IMR-90 (cell line): ENCODE measurements at regions not wholly inside any gene's neighbourhood (a gene's known extent, or its start where the extent isn't known, plus 50 kb on each side); places are given as distances from the start of the nearest gene placed in this dataset.

ENCODE experiments used
- ATAC-seq: fragments of 200-7000 bp; cut with Tn5 transposase; 2 replicates; pipeline ENCODE4 v1.9.1; 2020; ENCODE audit warnings: low read depth, mild to moderate bottlenecking, moderate library complexity
- BruUV-seq: library from RNA; stranded (reverse); fragments of 400-500 nt; replicated peaks from 2 replicates; lab custom pipeline; 2021; lab: Mats Ljungman, UMichigan
- CTCF ChIA-PET: fragments of 300-600 bp; formaldehyde crosslinking; extraction: SDS; loops from one replicate; lab custom pipeline; 2021; ENCODE audit warnings: antibody characterized with exemption; lab: Yijun Ruan, JAX
- POLR2A ChIA-PET: fragments of 300-600 bp; sonication (Branson Sonifier 250); formaldehyde crosslinking; loops from one replicate; lab custom pipeline; 2022; ENCODE audit warnings: antibody characterized with exemption; ENCODE audit not compliant: unreplicated experiment; lab: Charles Lee
- DNase-seq: peaks from one replicate; pipeline ENCODE4 v3.0.0; 2013
- H2AFZ ChIP-seq: replicated peaks from 2 replicates; pipeline ENCODE3; 2013; ENCODE audit warnings: low read length, mild to moderate bottlenecking; ENCODE audit not compliant: poor library complexity
- H2AK5ac ChIP-seq: 2 replicates; pipeline ENCODE4 v1.6.1; 2013; ENCODE audit warnings: low read depth, low read length, inconsistent platforms
- H2AK9ac ChIP-seq: replicated peaks from 2 replicates; pipeline ENCODE3; 2013; ENCODE audit warnings: mild to moderate bottlenecking, low read depth, low read length, moderate library complexity; ENCODE audit not compliant: poor library complexity
- H2BK120ac ChIP-seq: 2 replicates; pipeline ENCODE4 v1.6.1; 2013; ENCODE audit warnings: low read depth, low read length, inconsistent platforms
- H2BK15ac ChIP-seq: 3 replicates; pipeline ENCODE4 v1.6.1; 2013; ENCODE audit warnings: low read depth, low read length, inconsistent platforms
- H2BK20ac ChIP-seq: 2 replicates; pipeline ENCODE4 v1.6.1; 2013; ENCODE audit warnings: low read depth, mild to moderate bottlenecking, inconsistent platforms, low read length, moderate library complexity
- H2BK5ac ChIP-seq: 2 replicates; pipeline ENCODE4 v1.6.1; 2013; ENCODE audit warnings: mild to moderate bottlenecking, low read depth, low read length, inconsistent platforms; ENCODE audit not compliant: poor library complexity, severe bottlenecking
- H3K14ac ChIP-seq: replicated peaks from 2 replicates; pipeline ENCODE4 v1.6.1; 2013; ENCODE audit warnings: low read depth, low read length, inconsistent platforms
- H3K18ac ChIP-seq: 2 replicates; pipeline ENCODE4 v1.6.1; 2013; ENCODE audit warnings: low read depth, low read length, control low read depth
- H3K23ac ChIP-seq: 2 replicates; pipeline ENCODE4 v1.6.1; 2013; ENCODE audit warnings: low read depth, low read length, inconsistent platforms
- H3K27ac ChIP-seq: 2 replicates; pipeline ENCODE4 v1.5.1; 2013; ENCODE audit warnings: mild to moderate bottlenecking, control low read depth, low read length; ENCODE audit not compliant: insufficient read depth
- H3K27me3 ChIP-seq: 2 replicates; pipeline ENCODE4 v1.6.1; 2013; ENCODE audit warnings: low read length; ENCODE audit not compliant: control insufficient read depth, insufficient read depth
- H3K36me3 ChIP-seq: 2 replicates; pipeline ENCODE4 v1.6.1; 2013; ENCODE audit warnings: low read length, mixed read lengths; ENCODE audit not compliant: control insufficient read depth, insufficient read depth
- H3K4ac ChIP-seq: 2 replicates; pipeline ENCODE4 v1.6.1; 2013; ENCODE audit warnings: low read depth, low read length, inconsistent platforms
- H3K4me1 ChIP-seq: 2 replicates; pipeline ENCODE4 v1.6.1; 2013; ENCODE audit warnings: low read length, mixed read lengths; ENCODE audit not compliant: control insufficient read depth, insufficient read depth
- H3K4me2 ChIP-seq: 2 replicates; pipeline ENCODE4 v1.6.1; 2013; ENCODE audit warnings: low read depth, mild to moderate bottlenecking, control low read depth, low read length, moderate library complexity
- H3K4me3 ChIP-seq: 2 replicates; pipeline ENCODE4 v1.5.1; 2013; ENCODE audit warnings: low read depth, mild to moderate bottlenecking, control low read depth, low read length, moderate library complexity; ENCODE audit not compliant: insufficient read depth
- H3K56ac ChIP-seq: 2 replicates; pipeline ENCODE4 v1.6.1; 2013; ENCODE audit warnings: low read length, inconsistent platforms; ENCODE audit not compliant: insufficient read depth; ENCODE audit errors: extremely low read depth
- H3K79me1 ChIP-seq, 2 experiments: 2 replicates each; pipeline ENCODE4 v1.6.1; 2013; ENCODE audit warnings: low read length in 2 of 2, inconsistent platforms in 1 of 2, low read depth in 1 of 2
- H3K9ac ChIP-seq: 2 replicates; pipeline ENCODE4 v1.6.1; 2013; ENCODE audit warnings: low read depth, low read length, control low read depth
- H3K9me1 ChIP-seq: 2 replicates; pipeline ENCODE4 v1.6.1; 2013; ENCODE audit warnings: low read length, inconsistent platforms; ENCODE audit not compliant: insufficient read depth
- H3K9me3 ChIP-seq: 2 replicates; pipeline ENCODE4 v1.6.1; 2013; ENCODE audit warnings: low read length; ENCODE audit not compliant: control insufficient read depth, insufficient read depth
- H4K20me1 ChIP-seq: 2 replicates; pipeline ENCODE4 v1.6.1; 2013; ENCODE audit warnings: low read length, inconsistent platforms; ENCODE audit not compliant: insufficient read depth
- H4K5ac ChIP-seq: 2 replicates; pipeline ENCODE4 v1.6.1; 2013; ENCODE audit warnings: mild to moderate bottlenecking, low read depth, low read length, control low read depth
- H4K8ac ChIP-seq, 2 experiments: 2 replicates each; pipeline ENCODE4 v1.6.1; 2013; ENCODE audit warnings: low read depth in 2 of 2, low read length in 2 of 2, control low read depth in 1 of 2, inconsistent platforms in 1 of 2
- H4K91ac ChIP-seq: 2 replicates; pipeline ENCODE4 v1.6.1; 2013; ENCODE audit warnings: low read depth, low read length, inconsistent platforms; ENCODE audit not compliant: insufficient read depth
- CHD1 ChIP-seq: IDR thresholded peaks from 2 replicates; pipeline ENCODE4 v1.6.1; 2012; ENCODE audit warnings: low read depth, low read length, improper control_type of control experiment
- FOS ChIP-seq: fragments of 150-350 bp; IDR thresholded peaks from 2 replicates; pipeline ENCODE4 v1.6.1; 2016; ENCODE audit warnings: low read depth, low read length
- MAFK ChIP-seq: IDR thresholded peaks from 2 replicates; pipeline ENCODE4 v1.6.1; 2012; ENCODE audit warnings: low read depth, low read length, improper control_type of control experiment
- RAD21 ChIP-seq: IDR thresholded peaks from 2 replicates; pipeline ENCODE4 v1.6.1; 2012; ENCODE audit warnings: low read length, improper control_type of control experiment
- RFX5 ChIP-seq: IDR thresholded peaks from 2 replicates; pipeline ENCODE4 v1.8.0; 2012; ENCODE audit warnings: low read depth, mild to moderate bottlenecking, low read length, moderate library complexity
- SMC3 ChIP-seq: fragments of 150-350 bp; IDR thresholded peaks from 2 replicates; pipeline ENCODE4 v1.6.1; 2016; ENCODE audit warnings: low read depth, mild to moderate bottlenecking, antibody characterized with exemption, low read length, moderate library complexity
- WGBS, 2 experiments: methylation state at CpG; one replicate each; pipeline versions ENCODE4 v1.1.5 to v1.1.7; 2013; ENCODE audit warnings: missing lambda C conversion rate in 2 of 2; ENCODE audit not compliant: insufficient read length in 1 of 2; ENCODE audit errors: extremely low coverage in 2 of 2; 5-methylcytosine and 5-hydroxymethylcytosine counted together
- dilution Hi-C: fragments of 300-500 bp; cut with HindIII; formaldehyde crosslinking; loops from one replicate; pipeline ENCODE4 v1.14.3; 2018; ENCODE audit warnings: low sequenced_read_pairs; ENCODE audit not compliant: unreplicated experiment
- in situ Hi-C: fragments of 300-500 bp; cut with MboI; formaldehyde crosslinking; loops from 3 replicates; pipeline ENCODE4 v1.14.3; 2019; ENCODE audit warnings: low sequenced_read_pairs, inconsistent platforms, mixed read lengths
- intact Hi-C: fragments of 100-400 bp; cut with micrococcal nuclease; formaldehyde crosslinking; loops from 2 replicates; pipeline ENCODE4 v1.10.0; 2022
- TF ChIP-seq, protein P1 (sequence below): conservative IDR thresholded peaks from 2 replicates; pipeline ENCODE4 v1.5.1; 2012; ENCODE audit warnings: mild to moderate bottlenecking, low read depth, low read length, improper control_type of control experiment

DNA sequence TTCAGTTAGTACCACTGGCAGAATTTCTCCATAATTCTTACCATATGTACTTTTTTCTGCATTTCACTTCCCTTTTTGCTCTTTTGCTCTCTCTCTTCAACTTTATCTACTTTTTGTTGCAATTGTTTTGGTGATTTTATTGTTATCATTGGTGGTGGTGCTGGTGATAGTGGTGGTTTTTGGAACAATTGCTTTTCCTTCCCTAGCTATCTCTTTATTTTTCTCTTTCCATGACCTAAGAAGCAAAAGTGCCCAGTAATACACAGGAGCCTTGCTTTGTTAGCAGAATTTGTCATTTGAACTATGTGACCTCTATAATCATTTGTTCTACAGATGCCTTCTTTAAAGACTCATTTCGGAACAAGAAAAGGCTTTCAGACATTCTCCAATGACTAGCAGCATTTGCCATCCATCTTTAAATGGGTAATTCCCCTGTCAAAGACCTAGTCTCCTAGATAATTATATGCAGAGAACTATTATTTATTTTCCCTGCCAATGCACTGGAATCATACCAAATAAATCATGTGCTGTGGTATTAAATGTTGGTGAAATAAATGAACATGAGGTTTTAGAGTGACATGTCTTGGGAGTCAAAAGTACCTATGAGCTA, 154.5 kb downstream of the GASK1B start:
- BruUV-seq, result no TSS peak
- Histone ChIP-seq H3K56ac (no peak overlapping the region), H3K4me3 (no peak overlapping the region), H3K23ac (no peak overlapping the region), H2AK5ac (no peak overlapping the region), H2AFZ (no peak overlapping the region), H3K14ac (no peak overlapping the region), H3K79me1 (no peaks in the 10 kb centered on the region), H2BK120ac (0 out of 2 replicates have a peak overlapping the region, but pooled peaks have one; percentile 14), H3K4ac (no peak overlapping the region), H3K36me3 (no peaks in the 10 kb centered on the region), H4K5ac (no peak overlapping the region), H4K8ac (no peak overlapping the region), H3K9me3 (no peaks in the 10 kb centered on the region), H4K20me1 (no peaks in the 10 kb centered on the region), H3K27ac (no peak overlapping the region), H3K9me1 (no peaks in the 10 kb centered on the region), H3K4me1 (peaks cover 12% of the 10 kb centered on the region), H2BK15ac (no peak overlapping the region), H3K27me3 (no peaks in the 10 kb centered on the region), H3K9ac (no peak overlapping the region), H4K91ac (no peak overlapping the region), H3K4me2 (no peak overlapping the region), H2BK20ac (no peak overlapping the region), H2AK9ac (no peak overlapping the region), H3K18ac (peak overlapping the region; percentile 40), H2BK5ac (no peak overlapping the region)
- no CpG with 5 or more reads among the region's 1 CpG for WGBS, 2 experiments
- intact Hi-C loops, result no loop called here
- in situ Hi-C loops, result no loop called here
- ChIA-PET CTCF (interaction anchor here (0.6 kb wide), 1 partner anchor 134 kb away, joined by 3 read pairs; no protein-coding TSS in a partner anchor), POLR2A (no interaction called here)
- TF ChIP-seq RFX5 (no peak), CHD1 (no peak), RAD21 (no peak), MAFK (no peak), FOS (no peak), SMC3 (no peak)
- TF ChIP-seq, protein P1, sequence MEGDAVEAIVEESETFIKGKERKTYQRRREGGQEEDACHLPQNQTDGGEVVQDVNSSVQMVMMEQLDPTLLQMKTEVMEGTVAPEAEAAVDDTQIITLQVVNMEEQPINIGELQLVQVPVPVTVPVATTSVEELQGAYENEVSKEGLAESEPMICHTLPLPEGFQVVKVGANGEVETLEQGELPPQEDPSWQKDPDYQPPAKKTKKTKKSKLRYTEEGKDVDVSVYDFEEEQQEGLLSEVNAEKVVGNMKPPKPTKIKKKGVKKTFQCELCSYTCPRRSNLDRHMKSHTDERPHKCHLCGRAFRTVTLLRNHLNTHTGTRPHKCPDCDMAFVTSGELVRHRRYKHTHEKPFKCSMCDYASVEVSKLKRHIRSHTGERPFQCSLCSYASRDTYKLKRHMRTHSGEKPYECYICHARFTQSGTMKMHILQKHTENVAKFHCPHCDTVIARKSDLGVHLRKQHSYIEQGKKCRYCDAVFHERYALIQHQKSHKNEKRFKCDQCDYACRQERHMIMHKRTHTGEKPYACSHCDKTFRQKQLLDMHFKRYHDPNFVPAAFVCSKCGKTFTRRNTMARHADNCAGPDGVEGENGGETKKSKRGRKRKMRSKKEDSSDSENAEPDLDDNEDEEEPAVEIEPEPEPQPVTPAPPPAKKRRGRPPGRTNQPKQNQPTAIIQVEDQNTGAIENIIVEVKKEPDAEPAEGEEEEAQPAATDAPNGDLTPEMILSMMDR, result no peak
- ATAC-seq, result no peak
- no peak for DNase-seq
- dilution Hi-C loops, result loop anchor here (25.0 kb wide), 1 partner anchor 169 kb away; no protein-coding TSS in a partner anchor
